ENCODE measurements at regions not wholly inside any gene's neighbourhood (a gene's known extent, or its start where the extent isn't known, plus 50 kb on each side); places are given as distances from the start of the nearest gene placed in this dataset.

- no peak for DNase-seq
- H3K9me3 Mint-ChIP-seq: peaks cover 0 to 13% (median 2%) of the 10 kb centered on the region in 7 donors
- Histone ChIP-seq H3K4me2 (replicated peaks; ENCODE audit: extremely low read depth, low read length, poor library complexity, severe bottlenecking) (no peak overlapping the region), H3K27ac (ENCODE audit: low read depth in 1 of 2, low read length in 2 of 2) (no peak overlapping the region), H3K79me2 (ENCODE audit: insufficient read depth, low read length) (no peaks in the 10 kb centered on the region), H3K9me3 (replicated peaks in 1 of 2; ENCODE audit: control insufficient read depth in 1 of 2, insufficient read depth in 1 of 2, low read length in 2 of 2) (no peaks in the 10 kb centered on the region), H4K20me1 (ENCODE audit: insufficient read depth, low read length) (no peaks in the 10 kb centered on the region), H2AFZ (ENCODE audit: insufficient read depth, low read depth, low read length, poor library complexity, severe bottlenecking) (no peak overlapping the region), H3K36me3 (replicated peaks in 1 of 2; ENCODE audit: control insufficient read depth in 1 of 2, insufficient read depth in 2 of 2, low read length in 2 of 2) (no peaks in the 10 kb centered on the region), H3K4me3 (replicated peaks in 1 of 3; ENCODE audit: low read depth in 2 of 3, low read length in 3 of 3) (no peak overlapping the region), H3K4me1 (ENCODE audit: control insufficient read depth in 1 of 2, insufficient read depth in 2 of 2, low read length in 2 of 2) (no peaks in the 10 kb centered on the region), H3K27me3 (ENCODE audit: control insufficient read depth in 2 of 2, insufficient read depth in 2 of 2, low read length in 2 of 2) (no peaks in the 10 kb centered on the region), H3K9ac (ENCODE audit: insufficient read depth, low read length, poor library complexity, severe bottlenecking) (no peak overlapping the region)
- no peaks in the 10 kb centered on the region for H3K36me3 Mint-ChIP-seq
- H3K27me3 Mint-ChIP-seq (ENCODE audit: low read depth in 3 of 3): peaks cover 0 to 7% (median 2%) of the 10 kb centered on the region in 3 donors
- no peaks in the 10 kb centered on the region for H3K4me1 Mint-ChIP-seq
- intact Hi-C loops (cut with micrococcal nuclease): no loop called here
- TF ChIP-seq CTCF (IDR thresholded peaks at IDR 0.05): no peak
- H3K4me3 Mint-ChIP-seq: no peak overlapping the region
- H3K27ac Mint-ChIP-seq: no peak overlapping the region
- 91% methylated on average over 8 of the region's 13 CpGs for WGBS (ENCODE audit: insufficient coverage)
These were observed 82.1 kb upstream of the TMCC3 start for GRCh38 chr12:94732367-94732990.

- H3K27ac Mint-ChIP-seq: no peak overlapping the region
- no peak overlapping the region for H3K27ac ChIP-seq (ENCODE audit: low read depth in 1 of 2, low read length in 2 of 2)
- no peaks in the 10 kb centered on the region for H3K4me1 Mint-ChIP-seq
These were observed 81.5 kb upstream of the TMCC3 start for GRCh38 chr12:94731733-94732360.

More at GRCh38 chr12:94731733-94732360, 81.5 kb upstream of the TMCC3 start:
- no peak for DNase-seq
- Histone ChIP-seq H3K4me3 (replicated peaks in 1 of 3; ENCODE audit: low read depth in 2 of 3, low read length in 3 of 3) (no peak overlapping the region), H3K36me3 (replicated peaks in 1 of 2; ENCODE audit: control insufficient read depth in 1 of 2, insufficient read depth in 2 of 2, low read length in 2 of 2) (no peaks in the 10 kb centered on the region), H3K9ac (ENCODE audit: insufficient read depth, low read length, poor library complexity, severe bottlenecking) (no peak overlapping the region), H3K4me2 (replicated peaks; ENCODE audit: extremely low read depth, low read length, poor library complexity, severe bottlenecking) (no peak overlapping the region), H3K9me3 (replicated peaks in 1 of 2; ENCODE audit: control insufficient read depth in 1 of 2, insufficient read depth in 1 of 2, low read length in 2 of 2) (no peaks in the 10 kb centered on the region), H4K20me1 (ENCODE audit: insufficient read depth, low read length) (no peaks in the 10 kb centered on the region), H3K4me1 (ENCODE audit: control insufficient read depth in 1 of 2, insufficient read depth in 2 of 2, low read length in 2 of 2) (no peaks in the 10 kb centered on the region), H3K79me2 (ENCODE audit: insufficient read depth, low read length) (no peaks in the 10 kb centered on the region), H2AFZ (ENCODE audit: insufficient read depth, low read depth, low read length, poor library complexity, severe bottlenecking) (no peak overlapping the region), H3K27me3 (ENCODE audit: control insufficient read depth in 2 of 2, insufficient read depth in 2 of 2, low read length in 2 of 2) (no peaks in the 10 kb centered on the region)
- Mint-ChIP-seq H3K9me3 (peaks cover 0 to 13% (median 2%) of the 10 kb centered on the region in 7 donors), H3K27me3 (ENCODE audit: low read depth in 3 of 3) (peaks cover 0 to 7% (median 2%) of the 10 kb centered on the region in 3 donors), H3K4me3 (no peak overlapping the region), H3K36me3 (no peaks in the 10 kb centered on the region)
- intact Hi-C loops (cut with micrococcal nuclease): no loop called here
- 97% methylated on average over 8 of the region's 10 CpGs for WGBS (ENCODE audit: insufficient coverage)
- no peak for TF ChIP-seq CTCF (IDR thresholded peaks at IDR 0.05)

All from CD14-positive monocyte (primary cell).